GM06990 (cell line): ENCODE measurements at regions not wholly inside any gene's neighbourhood (a gene's known extent, or its start where the extent isn't known, plus 50 kb on each side); places are given as distances from the start of the nearest gene placed in this dataset.

Experiments
- DNase-seq: peaks from one replicate; pipeline ENCODE4 v3.0.0-alpha.2; 2011; ENCODE audit not compliant: insufficient read length; ENCODE audit errors: extremely low read depth
- H3K27me3 ChIP-seq: replicated peaks from 2 replicates; pipeline ENCODE4 v1.6.0; 2011; ENCODE audit warnings: low read length; ENCODE audit not compliant: control insufficient read depth, insufficient read depth
- H3K36me3 ChIP-seq: 2 replicates; pipeline ENCODE4 v1.5.1; 2011; ENCODE audit warnings: low read length; ENCODE audit not compliant: control insufficient read depth, insufficient read depth
- H3K4me3 ChIP-seq: replicated peaks from 2 replicates; pipeline ENCODE4 v1.5.1; 2011; ENCODE audit warnings: low read depth, mild to moderate bottlenecking, control low read depth, low read length
- CTCF ChIP-seq: IDR thresholded peaks from 2 replicates; pipeline ENCODE4 v1.5.1; 2011; ENCODE audit warnings: low read length, control low read depth, mild to moderate bottlenecking, inconsistent platforms; ENCODE audit not compliant: insufficient read depth, poor library complexity, severe bottlenecking

- Histone ChIP-seq H3K27me3 (no peaks in the 10 kb centered on the region; the same call in 1 of the 2 replicates), H3K4me3 (no peak overlapping the region), H3K36me3 (no peaks in the 10 kb centered on the region)
- TF ChIP-seq CTCF: no peak
- no peak for DNase-seq
Observed at GRCh38 chr9:38201844-38202243, 132.8 kb upstream of the SHB start.

- no peak for TF ChIP-seq CTCF
- H3K4me3 ChIP-seq: no peak overlapping the region
Observed at GRCh38 chr9:38200431-38200830, 131.4 kb upstream of the SHB start.

GRCh38 chr9:38198140-38198539 lies 129.1 kb upstream of the SHB start:
- TF ChIP-seq CTCF: no peak
- no peak for DNase-seq
- Histone ChIP-seq H3K36me3 (no peaks in the 10 kb centered on the region), H3K27me3 (no peaks in the 10 kb centered on the region; the same call in 1 of the 2 replicates), H3K4me3 (no peak overlapping the region)

More at GRCh38 chr9:38200431-38200830, 131.4 kb upstream of the SHB start:
- Histone ChIP-seq H3K27me3 (no peaks in the 10 kb centered on the region; the same call in 1 of the 2 replicates), H3K36me3 (no peaks in the 10 kb centered on the region)
- DNase-seq: no peak

- H3K4me3 ChIP-seq: no peak overlapping the region
- TF ChIP-seq CTCF: no peak
- H3K27me3 ChIP-seq: no peaks in the 10 kb centered on the region; the same call in 1 of the 2 replicates
- no peaks in the 10 kb centered on the region for H3K36me3 ChIP-seq
- no peak for DNase-seq
Observed at GRCh38 chr9:38196714-38197113, 127.7 kb upstream of the SHB start.

GRCh38 chr9:38195737-38196161 lies 126.7 kb upstream of the SHB start:
- Histone ChIP-seq H3K4me3 (no peak overlapping the region), H3K27me3 (no peaks in the 10 kb centered on the region; the same call in 1 of the 2 replicates), H3K36me3 (no peaks in the 10 kb centered on the region)
- TF ChIP-seq CTCF: no peak
- DNase-seq: no peak

- no peak for DNase-seq
- no peak overlapping the region for H3K4me3 ChIP-seq
- no peaks in the 10 kb centered on the region for H3K36me3 ChIP-seq
- TF ChIP-seq CTCF: no peak
- H3K27me3 ChIP-seq: no peaks in the 10 kb centered on the region; the same call in 1 of the 2 replicates
Observed at GRCh38 chr9:38194870-38195269, 125.8 kb upstream of the SHB start.
